KOPT-K1 (cell line): ENCODE measurements at regions not wholly inside any gene's neighbourhood (a gene's known extent, or its start where the extent isn't known, plus 50 kb on each side); places are given as distances from the start of the nearest gene placed in this dataset.

Source experiments
- H3K27ac ChIP-seq: fragments of 200-600 bp; sonication (generic); 2 replicates; pipeline ENCODE4 v1.5.1; 2016; ENCODE audit warnings: antibody characterized with exemption, mild to moderate bottlenecking, low read depth, low read length; ENCODE audit not compliant: poor library complexity, severe bottlenecking
- H3K36me3 ChIP-seq: fragments of 200-600 bp; sonication (generic); 2 replicates; pipeline ENCODE4 v1.5.1; 2017; ENCODE audit warnings: antibody characterized with exemption, mild to moderate bottlenecking, low read length, moderate library complexity; ENCODE audit not compliant: insufficient read depth
- H3K9me3 ChIP-seq: fragments of 200-600 bp; sonication (generic); 2 replicates; pipeline ENCODE4 v1.5.1; 2017; ENCODE audit warnings: antibody characterized with exemption, low read length, mild to moderate bottlenecking; ENCODE audit not compliant: insufficient read depth, poor library complexity, severe bottlenecking

GRCh38 chr22:49721211-49721763 lies 106.4 kb downstream of the BRD1 start:
- H3K27ac ChIP-seq = no peak overlapping the region
- H3K36me3 ChIP-seq = no peaks in the 10 kb centered on the region
- no peaks in the 10 kb centered on the region for H3K9me3 ChIP-seq

- Histone ChIP-seq H3K36me3 (no peaks in the 10 kb centered on the region), H3K9me3 (no peaks in the 10 kb centered on the region)
Measured at GRCh38 chr22:49720279-49720959, 107.3 kb downstream of the BRD1 start.

GRCh38 chr22:49719046-49719445 lies 108.6 kb downstream of the BRD1 start:
- Histone ChIP-seq H3K36me3 (no peaks in the 10 kb centered on the region), H3K9me3 (no peaks in the 10 kb centered on the region), H3K27ac (no peak overlapping the region)

More at GRCh38 chr22:49720279-49720959, 107.3 kb downstream of the BRD1 start:
- no peak overlapping the region for H3K27ac ChIP-seq

- Histone ChIP-seq H3K9me3 (no peaks in the 10 kb centered on the region), H3K36me3 (no peaks in the 10 kb centered on the region)
Measured at GRCh38 chr22:49718396-49718795, 109.3 kb downstream of the BRD1 start.

GRCh38 chr22:49717322-49717919 lies 110.3 kb downstream of the BRD1 start:
- Histone ChIP-seq H3K36me3 (no peaks in the 10 kb centered on the region), H3K9me3 (no peaks in the 10 kb centered on the region), H3K27ac (no peak overlapping the region)

More at GRCh38 chr22:49718396-49718795, 109.3 kb downstream of the BRD1 start:
- no peak overlapping the region for H3K27ac ChIP-seq

- Histone ChIP-seq H3K36me3 (no peaks in the 10 kb centered on the region), H3K27ac (no peak overlapping the region), H3K9me3 (no peaks in the 10 kb centered on the region)
Measured at GRCh38 chr22:49716441-49716840, 111.2 kb downstream of the BRD1 start.

GRCh38 chr22:49715450-49715849 lies 112.2 kb downstream of the BRD1 start:
- Histone ChIP-seq H3K36me3 (no peaks in the 10 kb centered on the region), H3K27ac (no peak overlapping the region), H3K9me3 (no peaks in the 10 kb centered on the region)

GRCh38 chr22:49713003-49713402 lies 114.7 kb downstream of the BRD1 start:
- no peak overlapping the region for H3K27ac ChIP-seq
- H3K9me3 ChIP-seq = no peaks in the 10 kb centered on the region
- no peaks in the 10 kb centered on the region for H3K36me3 ChIP-seq

GRCh38 chr22:49712195-49712791 lies 115.4 kb downstream of the BRD1 start:
- Histone ChIP-seq H3K27ac (no peak overlapping the region), H3K9me3 (no peaks in the 10 kb centered on the region), H3K36me3 (no peaks in the 10 kb centered on the region)

GRCh38 chr22:49710746-49711145 lies 116.9 kb downstream of the BRD1 start:
- no peaks in the 10 kb centered on the region for H3K36me3 ChIP-seq
- H3K9me3 ChIP-seq = no peaks in the 10 kb centered on the region
- H3K27ac ChIP-seq = no peak overlapping the region

- H3K9me3 ChIP-seq = no peaks in the 10 kb centered on the region
Measured at GRCh38 chr22:49709464-49709863, 118.2 kb downstream of the BRD1 start.

GRCh38 chr22:49705972-49706352 lies 121.7 kb downstream of the BRD1 start:
- peaks cover 12% of the 10 kb centered on the region for H3K9me3 ChIP-seq
- no peaks in the 10 kb centered on the region for H3K36me3 ChIP-seq
- H3K27ac ChIP-seq = no peak overlapping the region

More at GRCh38 chr22:49709464-49709863, 118.2 kb downstream of the BRD1 start:
- Histone ChIP-seq H3K36me3 (no peaks in the 10 kb centered on the region), H3K27ac (no peak overlapping the region)

- peaks cover 12% of the 10 kb centered on the region for H3K9me3 ChIP-seq
- no peaks in the 10 kb centered on the region for H3K36me3 ChIP-seq
- H3K27ac ChIP-seq = no peak overlapping the region
Measured at GRCh38 chr22:49705216-49705971, 122.3 kb downstream of the BRD1 start.

GRCh38 chr22:49704345-49705215 lies 123.1 kb downstream of the BRD1 start:
- H3K9me3 ChIP-seq = peaks cover 12% of the 10 kb centered on the region
- H3K27ac ChIP-seq = no peak overlapping the region
- H3K36me3 ChIP-seq = no peaks in the 10 kb centered on the region
